Testis (tissue), 2 donors: ENCODE measurements at regions not wholly inside any gene's neighbourhood (a gene's known extent, or its start where the extent isn't known, plus 50 kb on each side); places are given as distances from the start of the nearest gene placed in this dataset.

Experiments used
- DNase-seq: peaks from one replicate; pipeline ENCODE4 v3.0.0-alpha.2; 2019
- H3K27ac ChIP-seq, 2 donors: fragments of 200-600 bp; sonication (generic); one replicate each; pipeline ENCODE4 v1.5.1; 2019
- H3K27me3 ChIP-seq: fragments of 200-600 bp; sonication (generic); one replicate; pipeline ENCODE4 v1.5.1; 2019
- H3K36me3 ChIP-seq: fragments of 200-600 bp; sonication (generic); one replicate; pipeline ENCODE4 v1.5.1; 2017; ENCODE audit warnings: low read depth; ENCODE audit errors: missing control alignments
- H3K4me1 ChIP-seq: fragments of 200-600 bp; sonication (generic); one replicate; pipeline ENCODE4 v1.5.1; 2019
- H3K4me3 ChIP-seq, 2 donors: fragments of 200-600 bp; sonication (generic); one replicate each; pipeline ENCODE4 v1.5.1; 2017 to 2019
- H3K9me3 ChIP-seq: fragments of 200-600 bp; sonication (generic); one replicate; pipeline ENCODE4 v1.5.1; 2017
- POLR2A ChIP-seq: fragments of 450-650 bp; IDR thresholded peaks from one replicate; pipeline ENCODE4 v1.6.1; 2017; ENCODE audit warnings: antibody characterized with exemption, mild to moderate bottlenecking, moderate library complexity
- WGBS, 2 donors: methylation state at CpG; one replicate each; pipeline ENCODE4 v1.1.5; 2018; 5-methylcytosine and 5-hydroxymethylcytosine counted together
- intact Hi-C: fragments of 100-400 bp; cut with DNase I; formaldehyde crosslinking; loops from one replicate; pipeline ENCODE4 v1.15.1; 2023; ENCODE audit warnings: low total_unique reads
- TF ChIP-seq, protein P1 (sequence below), 3 experiments: fragments of 450-650 bp in 2 of 3; fragments of 200-600 bp in 1 of 3; sonication (generic) in 1 of 3; IDR thresholded peaks; one replicate each; pipeline ENCODE4 v1.5.1; 2016 to 2019; ENCODE audit warnings: antibody characterized with exemption in 3 of 3, mild to moderate bottlenecking in 2 of 3, moderate library complexity in 1 of 3

DNA sequence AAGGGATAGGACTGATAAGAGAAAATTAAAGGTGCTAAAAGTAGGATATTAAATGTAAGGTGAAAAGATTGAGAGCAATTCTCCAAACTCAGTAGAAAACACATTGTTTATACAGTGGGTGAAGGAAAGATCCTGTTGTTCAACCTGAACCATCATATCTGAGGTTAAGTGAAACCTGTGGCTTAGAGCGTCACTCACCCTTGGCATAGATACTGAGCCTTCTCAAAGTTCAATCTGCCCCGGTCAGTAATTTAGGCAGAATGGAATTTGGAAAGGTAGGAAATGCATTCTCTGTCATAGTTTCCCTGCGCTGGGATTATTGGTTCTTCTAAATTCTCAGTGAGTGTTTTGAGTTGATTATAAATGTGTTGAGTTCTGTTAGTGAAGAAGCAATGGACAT, 456.2 kb upstream of the NMUR2 start:
- WGBS, 2 donors = 89% methylated on average over 3 of the region's 3 CpGs
- TF ChIP-seq, protein P1, sequence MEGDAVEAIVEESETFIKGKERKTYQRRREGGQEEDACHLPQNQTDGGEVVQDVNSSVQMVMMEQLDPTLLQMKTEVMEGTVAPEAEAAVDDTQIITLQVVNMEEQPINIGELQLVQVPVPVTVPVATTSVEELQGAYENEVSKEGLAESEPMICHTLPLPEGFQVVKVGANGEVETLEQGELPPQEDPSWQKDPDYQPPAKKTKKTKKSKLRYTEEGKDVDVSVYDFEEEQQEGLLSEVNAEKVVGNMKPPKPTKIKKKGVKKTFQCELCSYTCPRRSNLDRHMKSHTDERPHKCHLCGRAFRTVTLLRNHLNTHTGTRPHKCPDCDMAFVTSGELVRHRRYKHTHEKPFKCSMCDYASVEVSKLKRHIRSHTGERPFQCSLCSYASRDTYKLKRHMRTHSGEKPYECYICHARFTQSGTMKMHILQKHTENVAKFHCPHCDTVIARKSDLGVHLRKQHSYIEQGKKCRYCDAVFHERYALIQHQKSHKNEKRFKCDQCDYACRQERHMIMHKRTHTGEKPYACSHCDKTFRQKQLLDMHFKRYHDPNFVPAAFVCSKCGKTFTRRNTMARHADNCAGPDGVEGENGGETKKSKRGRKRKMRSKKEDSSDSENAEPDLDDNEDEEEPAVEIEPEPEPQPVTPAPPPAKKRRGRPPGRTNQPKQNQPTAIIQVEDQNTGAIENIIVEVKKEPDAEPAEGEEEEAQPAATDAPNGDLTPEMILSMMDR (IDR thresholded peaks at IDR 0.05) = no peak
- TF ChIP-seq POLR2A = no peak
- Histone ChIP-seq H3K27me3 (no peaks in the 10 kb centered on the region), H3K9me3 (no peaks in the 10 kb centered on the region), H3K27ac (no peak overlapping the region), H3K4me3 (no peak overlapping the region), H3K36me3 (no peaks in the 10 kb centered on the region), H3K4me1 (peaks cover 5% of the 10 kb centered on the region)
- intact Hi-C loops = no loop called here
- DNase-seq = no peak

- H3K27ac ChIP-seq = no peak overlapping the region
- WGBS, 2 donors = 56 to 62% methylated on average over 3 of the region's 3 CpGs
- H3K36me3 ChIP-seq = no peaks in the 10 kb centered on the region
- DNase-seq = no peak
- no peak for TF ChIP-seq POLR2A
- TF ChIP-seq, protein P1 (IDR thresholded peaks at IDR 0.05) = no peak
- H3K4me3 ChIP-seq = no peak overlapping the region
- no peaks in the 10 kb centered on the region for H3K4me1 ChIP-seq
- no peaks in the 10 kb centered on the region for H3K9me3 ChIP-seq
- intact Hi-C loops = no loop called here
- no peaks in the 10 kb centered on the region for H3K27me3 ChIP-seq
These were observed 459.4 kb upstream of the NMUR2 start for GRCh38 chr5:152864447-152864846.

DNA sequence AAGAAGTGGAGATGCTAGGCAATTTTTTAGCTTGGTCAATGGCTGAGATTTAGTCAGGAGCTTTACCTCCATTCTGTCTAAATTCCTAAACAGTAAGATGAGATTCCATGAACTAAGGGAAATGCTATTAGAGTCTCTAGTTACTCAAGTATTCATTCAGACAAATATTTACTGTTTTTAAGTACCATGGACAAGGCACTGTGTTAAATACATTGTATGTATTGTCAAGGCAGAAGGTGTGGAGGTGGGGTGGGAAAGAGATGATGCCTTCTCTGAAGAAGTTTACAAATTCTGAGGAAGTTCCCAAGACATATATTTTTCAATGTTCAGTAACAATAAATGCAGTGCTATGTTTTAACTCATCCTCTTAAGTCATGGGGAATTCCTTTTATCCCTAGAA, 459.9 kb upstream of the NMUR2 start:
- intact Hi-C loops = no loop called here
- no peaks in the 10 kb centered on the region for H3K9me3 ChIP-seq
- no peak overlapping the region for H3K27ac ChIP-seq

DNA sequence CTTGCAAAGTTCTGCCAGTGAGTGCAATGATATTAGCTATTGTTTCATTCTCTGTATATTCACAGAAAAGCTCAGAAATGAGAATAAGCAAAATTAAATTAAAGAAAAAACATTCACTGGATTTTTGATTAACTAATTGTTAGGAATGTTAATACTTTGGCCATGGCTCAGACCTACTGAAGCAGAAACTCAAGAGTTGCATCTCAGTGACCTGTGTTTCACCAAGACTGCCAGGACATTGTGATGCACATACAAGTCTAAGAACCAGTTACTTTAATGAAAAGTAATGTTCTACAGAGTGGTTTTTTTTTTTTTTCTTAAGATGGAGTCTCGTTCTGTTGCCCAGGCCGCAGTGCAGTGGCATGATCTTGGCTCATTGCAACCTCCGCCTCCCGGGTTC, 464.9 kb upstream of the NMUR2 start:
- intact Hi-C loops = no loop called here
- Histone ChIP-seq H3K4me3 (no peak overlapping the region), H3K4me1 (no peaks in the 10 kb centered on the region), H3K9me3 (no peaks in the 10 kb centered on the region), H3K27me3 (no peaks in the 10 kb centered on the region), H3K36me3 (no peaks in the 10 kb centered on the region), H3K27ac (no peak overlapping the region)
- TF ChIP-seq, protein P1 (IDR thresholded peaks at IDR 0.05) = no peak
- no peak for TF ChIP-seq POLR2A
- WGBS, 2 donors = 96 to 97% methylated on average over 4 of the region's 4 CpGs
- DNase-seq = no peak

More for the DNA sequence above, 459.9 kb upstream of the NMUR2 start:
- H3K36me3 ChIP-seq = no peaks in the 10 kb centered on the region
- DNase-seq = no peak
- no peaks in the 10 kb centered on the region for H3K27me3 ChIP-seq
- H3K4me3 ChIP-seq = no peak overlapping the region
- no peaks in the 10 kb centered on the region for H3K4me1 ChIP-seq
- TF ChIP-seq, protein P1 (IDR thresholded peaks at IDR 0.05) = no peak
- TF ChIP-seq POLR2A = no peak

GRCh38 chr5:152882621-152883020, 477.5 kb upstream of the NMUR2 start:
- intact Hi-C loops = no loop called here
- TF ChIP-seq, protein P1 (IDR thresholded peaks at IDR 0.05) = no peak
- TF ChIP-seq POLR2A = no peak

More at GRCh38 chr5:152882621-152883020, 477.5 kb upstream of the NMUR2 start:
- WGBS, 2 donors = 56 to 63% methylated on average over 2 of the region's 2 CpGs
- no peak overlapping the region for H3K4me3 ChIP-seq
- no peaks in the 10 kb centered on the region for H3K9me3 ChIP-seq
- H3K27me3 ChIP-seq = no peaks in the 10 kb centered on the region
- DNase-seq = no peak
- H3K4me1 ChIP-seq = no peaks in the 10 kb centered on the region
- no peaks in the 10 kb centered on the region for H3K36me3 ChIP-seq
- H3K27ac ChIP-seq = no peak overlapping the region
